ENCODE measurements at regions not wholly inside any gene's neighbourhood (a gene's known extent, or its start where the extent isn't known, plus 50 kb on each side); places are given as distances from the start of the nearest gene placed in this dataset.

DNA sequence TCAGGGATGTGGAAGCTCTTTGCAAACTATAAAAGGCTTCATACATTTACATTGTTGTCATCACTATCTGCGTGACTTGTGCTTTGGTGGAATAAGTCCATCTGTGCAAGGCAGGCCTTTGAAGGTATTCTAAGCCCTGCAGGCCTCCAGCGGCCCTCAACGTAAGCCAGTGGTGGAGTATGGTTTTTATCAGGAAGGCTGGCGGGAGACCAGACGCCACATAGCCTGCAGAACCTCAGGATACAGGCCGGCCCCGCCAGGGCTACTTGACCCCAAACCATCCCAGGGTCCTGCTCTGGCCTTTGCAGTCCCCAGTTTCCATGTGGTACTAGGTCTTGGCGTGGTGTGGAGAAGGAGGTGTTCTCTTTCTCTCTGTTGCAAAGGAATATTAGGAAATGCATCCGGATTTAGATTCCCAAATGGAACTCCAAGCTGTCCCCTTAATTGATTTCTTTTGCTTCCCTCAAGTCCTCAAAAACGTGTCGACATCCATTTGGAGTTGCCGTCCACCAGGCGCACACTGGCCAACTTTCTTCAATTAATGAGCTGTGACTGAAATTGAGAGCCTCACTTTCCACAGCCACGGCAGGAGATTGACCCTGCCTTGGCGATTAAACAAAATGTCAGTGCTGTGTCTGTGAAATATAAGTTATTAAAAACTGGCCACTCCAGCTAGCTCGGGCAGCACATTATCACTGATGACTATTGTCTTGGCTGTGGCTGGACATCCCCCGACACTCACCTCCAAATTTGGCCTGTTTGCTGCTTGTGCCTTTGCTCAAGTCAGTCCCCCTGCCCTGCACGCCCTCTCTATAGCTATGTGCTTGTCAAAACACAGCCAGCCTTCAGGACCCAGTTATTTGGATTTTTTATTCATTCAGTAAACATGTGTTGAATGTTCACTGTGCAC, 239.8 kb upstream of the TLE3 start (continued):
- no peak for TF ChIP-seq CHD1 (IDR thresholded peaks at IDR 0.05; ENCODE audit: low read depth, low read length)
- no peak for TF ChIP-seq POLR2A (IDR thresholded peaks at IDR 0.05; ENCODE audit: low read depth, low read length)

DNA sequence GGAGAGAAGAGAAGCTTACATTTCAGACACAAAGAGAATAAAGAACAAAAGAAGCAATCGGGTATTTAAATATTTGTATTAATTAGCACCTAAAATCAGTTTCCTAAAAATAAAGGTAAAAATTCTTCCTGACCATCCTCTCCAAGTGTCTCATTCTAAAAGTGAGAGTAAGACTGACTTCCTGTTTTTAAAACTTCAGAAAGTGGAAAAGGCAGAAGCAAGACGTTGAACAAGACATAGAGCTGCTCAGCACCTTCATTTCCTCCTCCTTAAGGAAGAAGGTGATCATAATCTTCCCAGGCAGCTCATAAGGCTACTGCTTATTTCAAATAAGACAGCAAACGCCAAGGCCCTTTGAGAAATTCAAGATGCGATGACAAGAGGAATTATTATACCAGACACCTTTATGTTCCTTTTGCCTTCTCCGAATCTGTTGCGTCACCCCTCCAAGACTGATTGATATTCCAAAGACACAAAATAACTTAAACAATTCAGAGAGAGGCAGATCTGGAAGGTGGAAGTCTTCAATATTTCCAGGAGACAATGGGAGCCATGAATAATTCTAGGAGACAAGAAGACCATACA, 238.8 kb upstream of the TLE3 start:
- H4K5ac ChIP-seq (ENCODE audit: low read depth, low read length) = no peak overlapping the region
- H4K8ac ChIP-seq (ENCODE audit: low read depth in 2 of 2, low read length in 2 of 2) = no peak overlapping the region
- in situ Hi-C loops (cut with MboI; ENCODE audit: low sequenced_read_pairs) = no loop called here
- no peak overlapping the region for H4K91ac ChIP-seq (ENCODE audit: insufficient read depth, low read depth, low read length)
- H3K9me1 ChIP-seq (ENCODE audit: insufficient read depth, low read length) = no peaks in the 10 kb centered on the region; the same call in 1 of the 2 replicates
- CTCF ChIA-PET = no interaction called here
- no peaks in the 10 kb centered on the region for H3K4me1 ChIP-seq (ENCODE audit: control insufficient read depth, insufficient read depth, low read length)
- DNase-seq = no peak
- H2BK20ac ChIP-seq (ENCODE audit: low read depth, low read length) = no peak overlapping the region
- H2BK15ac ChIP-seq (ENCODE audit: low read depth, low read length) = no peak overlapping the region
- POLR2A ChIA-PET (ENCODE audit: unreplicated experiment) = no interaction called here
- H3K79me1 ChIP-seq (ENCODE audit: low read depth in 1 of 2, low read length in 2 of 2) = no peaks in the 10 kb centered on the region
- H3K4me3 ChIP-seq (ENCODE audit: insufficient read depth, low read depth, low read length) = no peak overlapping the region
- no peak overlapping the region for H2AK5ac ChIP-seq (ENCODE audit: low read depth, low read length)
- no peak overlapping the region for H3K56ac ChIP-seq (ENCODE audit: extremely low read depth, insufficient read depth, low read length)
- no peak overlapping the region for H3K18ac ChIP-seq (ENCODE audit: low read depth, low read length)
- no peak for ATAC-seq (ENCODE audit: low read depth)
- no peak overlapping the region for H2AK9ac ChIP-seq (replicated peaks; ENCODE audit: low read depth, low read length, poor library complexity)
- WGBS, 2 experiments (ENCODE audit: extremely low coverage in 2 of 2, insufficient read length in 1 of 2) = no CpG with 5 or more reads among the region's 6 CpGs
- no peak overlapping the region for H3K23ac ChIP-seq (ENCODE audit: low read depth, low read length)
- H3K14ac ChIP-seq (replicated peaks; ENCODE audit: low read depth, low read length) = no peak overlapping the region
- H2BK5ac ChIP-seq (ENCODE audit: low read depth, low read length, poor library complexity, severe bottlenecking) = no peak overlapping the region
- no peak for TF ChIP-seq RAD21 (IDR thresholded peaks at IDR 0.05; ENCODE audit: low read length)
- TF ChIP-seq CEBPB (IDR thresholded peaks at IDR 0.05; ENCODE audit: low read depth, low read length) = 0 out of 2 replicates have a peak, but pooled peaks have one; percentile 7
- intact Hi-C loops (cut with micrococcal nuclease) = no loop called here
- no peak overlapping the region for H3K27ac ChIP-seq (ENCODE audit: insufficient read depth, low read length)
- dilution Hi-C loops (cut with HindIII; ENCODE audit: low sequenced_read_pairs, unreplicated experiment) = no loop called here
- H3K9ac ChIP-seq (ENCODE audit: low read depth, low read length) = no peak overlapping the region
- peaks cover 6% of the 10 kb centered on the region; the same call in 1 of the 2 replicates for H3K9me3 ChIP-seq (ENCODE audit: control insufficient read depth, insufficient read depth, low read length)
- no peak overlapping the region for H3K4me2 ChIP-seq (ENCODE audit: low read depth, low read length)
- H2AFZ ChIP-seq (replicated peaks; ENCODE audit: low read length, poor library complexity) = no peak overlapping the region
- H3K36me3 ChIP-seq (ENCODE audit: control insufficient read depth, insufficient read depth, low read length) = no peaks in the 10 kb centered on the region
- H2BK120ac ChIP-seq (ENCODE audit: low read depth, low read length) = no peak overlapping the region
- H3K4ac ChIP-seq (ENCODE audit: low read depth, low read length) = no peak overlapping the region
- peaks cover 24% of the 10 kb centered on the region for H3K27me3 ChIP-seq (ENCODE audit: control insufficient read depth, insufficient read depth, low read length)
- no peaks in the 10 kb centered on the region for H4K20me1 ChIP-seq (ENCODE audit: insufficient read depth, low read length)
- BruUV-seq (replicated peaks) = no TSS peak
